HCT116 (cell line): ENCODE measurements at regions not wholly inside any gene's neighbourhood (a gene's known extent, or its start where the extent isn't known, plus 50 kb on each side); places are given as distances from the start of the nearest gene placed in this dataset.

Source experiments
- ATAC-seq: fragments of 200-7000 bp; cut with Tn5 transposase; 2 replicates; pipeline ENCODE4 v1.9.1; 2020; ENCODE audit warnings: mild to moderate bottlenecking, moderate library complexity
- BruUV-seq: library from RNA; stranded (reverse); fragments of 400-500 nt; replicated peaks from 2 replicates; lab custom pipeline; 2021; lab: Mats Ljungman, UMichigan
- CTCF ChIA-PET: fragments of 300-600 bp; sonication (Branson Sonifier 250); formaldehyde crosslinking; loops from one replicate; lab custom pipeline; 2021; ENCODE audit warnings: antibody characterized with exemption; lab: Charles Lee
- POLR2A ChIA-PET: fragments of 300-600, 350-600 bp; sonication (Branson Sonifier 250); formaldehyde crosslinking; loops from one replicate; lab custom pipeline; 2021; ENCODE audit warnings: antibody characterized with exemption; lab: Charles Lee
- RAD21 ChIA-PET, 2 experiments: fragments of 300-600 bp; sonication (Branson Sonifier 250); formaldehyde crosslinking; loops; one replicate each; lab custom pipeline; 2023; ENCODE audit warnings: low total read pairs in 2 of 2; ENCODE audit not compliant: uncharacterized antibody in 2 of 2, unreplicated experiment in 2 of 2, low non-redundant PET in 1 of 2; lab: Charles Lee
- DNase-seq: peaks from one replicate; pipeline ENCODE4 v3.0.0-alpha.2; 2010; ENCODE audit warnings: low read depth, low spot score
- H2AFZ ChIP-seq: fragments of 200-600 bp; shearing (Covaris generic), sonication (generic); 2 replicates; pipeline ENCODE4 v1.6.1; 2017; ENCODE audit warnings: low read depth, mixed run types, mixed read lengths, antibody characterized with exemption, low read length; ENCODE audit not compliant: poor library complexity, severe bottlenecking
- H3K27ac ChIP-seq: 2 replicates; pipeline ENCODE4 v1.5.1; 2012; ENCODE audit warnings: low read depth, low read length
- H3K27me3 ChIP-seq: fragments of 200-600 bp; sonication (generic); 2 replicates; pipeline ENCODE4 v1.6.1; 2016; ENCODE audit warnings: mixed run types, low read length, mixed read lengths; ENCODE audit not compliant: insufficient read depth
- H3K36me3 ChIP-seq, 2 experiments: fragments of 200-500 bp in 1 of 2; fragments of 200-600 bp in 1 of 2; sonication (Bioruptor generic) in 1 of 2; sonication (generic) in 1 of 2; 2 replicates each; pipeline versions ENCODE4 v1.5.1 to v1.6.1; 2014 to 2016; ENCODE audit warnings: low read length in 2 of 2, inconsistent platforms in 1 of 2, mixed read lengths in 1 of 2, mixed run types in 1 of 2; ENCODE audit not compliant: insufficient read depth in 2 of 2, control insufficient read depth in 1 of 2
- H3K4me1 ChIP-seq, 2 experiments: fragments of 200-600 bp in 1 of 2; sonication (generic) in 1 of 2; 2 replicates each; pipeline versions ENCODE4 v1.5.1 to v1.6.1; 2012 to 2017; ENCODE audit warnings: low read length in 2 of 2, inconsistent platforms in 1 of 2, mild to moderate bottlenecking in 1 of 2, mixed read lengths in 1 of 2, mixed run types in 1 of 2, moderate library complexity in 1 of 2; ENCODE audit not compliant: insufficient read depth in 2 of 2, control insufficient read depth in 1 of 2
- H3K4me2 ChIP-seq: fragments of 200-600 bp; sonication (generic); 2 replicates; pipeline ENCODE4 v1.6.1; 2017; ENCODE audit warnings: mixed run types, low read length, mixed read lengths
- H3K4me3 ChIP-seq, 2 experiments: fragments of 200-600 bp in 1 of 2; sonication (generic) in 1 of 2; replicated peaks in 1 of 2; 2 replicates each; pipeline ENCODE4 v1.5.1; 2011 to 2016; ENCODE audit warnings: low read length in 2 of 2, control low read depth in 1 of 2, low read depth in 1 of 2, mild to moderate bottlenecking in 1 of 2, mixed read lengths in 1 of 2, mixed run types in 1 of 2
- H3K79me2 ChIP-seq: fragments of 200-600 bp; sonication (generic); 2 replicates; pipeline ENCODE4 v1.6.1; 2017; ENCODE audit warnings: mild to moderate bottlenecking, mixed run types, low read length, moderate library complexity, mixed read lengths; ENCODE audit not compliant: insufficient read depth
- H3K9ac ChIP-seq: fragments of 200-600 bp; sonication (generic); 2 replicates; pipeline ENCODE4 v1.6.1; 2016; ENCODE audit warnings: low read length, mixed read lengths
- H3K9me2 ChIP-seq: fragments of 200-600 bp; sonication (generic), shearing (Covaris generic); 2 replicates; pipeline ENCODE4 v1.6.1; 2017; ENCODE audit warnings: mixed run types, mild to moderate bottlenecking, moderate library complexity; ENCODE audit not compliant: insufficient read depth
- H3K9me3 ChIP-seq, 2 experiments: fragments of 200-500 bp in 1 of 2; fragments of 200-600 bp in 1 of 2; sonication (Bioruptor generic) in 1 of 2; sonication (generic) in 1 of 2; 2 replicates each; pipeline ENCODE4 v1.6.1; 2014 to 2017; ENCODE audit warnings: low read length in 2 of 2, mixed read lengths in 2 of 2, inconsistent platforms in 1 of 2, low read depth in 1 of 2, mild to moderate bottlenecking in 1 of 2, mixed run types in 1 of 2, moderate library complexity in 1 of 2; ENCODE audit not compliant: control insufficient read depth in 1 of 2, insufficient read depth in 1 of 2
- H4K20me1 ChIP-seq: fragments of 200-600 bp; sonication (generic), shearing (Covaris generic); 2 replicates; pipeline ENCODE4 v1.6.1; 2017; ENCODE audit warnings: mixed run types, mild to moderate bottlenecking, moderate library complexity; ENCODE audit not compliant: insufficient read depth
- CBX3 ChIP-seq: IDR thresholded peaks from 2 replicates; pipeline ENCODE4 v1.6.1; 2012; ENCODE audit warnings: low read depth
- CEBPB ChIP-seq: IDR thresholded peaks from 2 replicates; pipeline ENCODE4 v1.6.1; 2012; ENCODE audit warnings: low read depth
- MAX ChIP-seq: IDR thresholded peaks from 2 replicates; pipeline ENCODE4 v1.6.1; 2012
- POLR2A ChIP-seq: IDR thresholded peaks from 2 replicates; pipeline ENCODE4 v1.7.0; 2011; ENCODE audit warnings: borderline replicate concordance; ENCODE audit not compliant: insufficient read depth, insufficient read length; ENCODE audit errors: extremely low read depth
- POLR2AphosphoS5 ChIP-seq: IDR thresholded peaks from 2 replicates; pipeline ENCODE4 v1.6.1; 2011; ENCODE audit warnings: mild to moderate bottlenecking, low read depth, low read length, moderate library complexity
- SIN3A ChIP-seq: IDR thresholded peaks from 2 replicates; pipeline ENCODE4 v1.6.1; 2012; ENCODE audit warnings: low read depth
- SP1 ChIP-seq: IDR thresholded peaks from 2 replicates; pipeline ENCODE4 v1.6.1; 2012; ENCODE audit warnings: low read depth
- SRF ChIP-seq: IDR thresholded peaks from 2 replicates; pipeline ENCODE4 v1.6.1; 2012; ENCODE audit warnings: low read depth
- YY1 ChIP-seq: IDR thresholded peaks from 2 replicates; pipeline ENCODE4 v1.6.1; 2011; ENCODE audit warnings: low read length, low read depth, moderate library complexity, mild to moderate bottlenecking; ENCODE audit not compliant: insufficient replicate concordance; ENCODE audit errors: extremely low read depth
- ZBTB33 ChIP-seq: IDR thresholded peaks from 2 replicates; pipeline ENCODE4 v1.6.1; 2011; ENCODE audit warnings: mild to moderate bottlenecking, low read length, moderate library complexity; ENCODE audit not compliant: insufficient replicate concordance; ENCODE audit errors: extremely low read depth
- intact Hi-C: fragments of 100-400 bp; cut with micrococcal nuclease; formaldehyde crosslinking; loops from 2 replicates; pipeline ENCODE4 v1.10.0; 2022

GRCh38 chr14:28870033-28870564 lies 103.5 kb downstream of the FOXG1 start:
- ATAC-seq (no peak), DNase-seq (no peak)
- Histone ChIP-seq H4K20me1 (no peaks in the 10 kb centered on the region), H3K27me3 (no peaks in the 10 kb centered on the region), H3K9ac (no peak overlapping the region), H3K9me3 (peaks cover 0 to 8% of the 10 kb centered on the region in 2 experiments; a peak in 2 of 4 replicates), H3K27ac (no peak overlapping the region), H3K9me2 (no peaks in the 10 kb centered on the region), H3K36me3 (no peaks in the 10 kb centered on the region), H3K79me2 (no peaks in the 10 kb centered on the region), H3K4me1 (no peaks in the 10 kb centered on the region), H3K4me2 (no peak overlapping the region), H3K4me3 (no peak overlapping the region), H2AFZ (no peak overlapping the region)
- intact Hi-C loops = no loop called here
- RAD21 ChIA-PET = no interaction called here
- CTCF ChIA-PET = no interaction called here
- POLR2A ChIA-PET = no interaction called here
- TF ChIP-seq YY1 (no peak), POLR2AphosphoS5 (no peak), CEBPB (no peak), SRF (no peak), SP1 (no peak), ZBTB33 (no peak), MAX (no peak), SIN3A (no peak), POLR2A (no peak), CBX3 (no peak)
- no TSS peak for BruUV-seq
